HCT116 (cell line): ENCODE measurements at regions not wholly inside any gene's neighbourhood (a gene's known extent, or its start where the extent isn't known, plus 50 kb on each side); places are given as distances from the start of the nearest gene placed in this dataset.
"Not testable (repeated sequence)": the region's sequence is repeated elsewhere in the genome, so short reads cannot be mapped to it uniquely, and the experiment has no call there.

Experiments used
- ATAC-seq: fragments of 200-7000 bp; cut with Tn5 transposase; 2 replicates; pipeline ENCODE4 v1.9.1; 2020; ENCODE audit warnings: mild to moderate bottlenecking, moderate library complexity
- BruUV-seq: library from RNA; stranded (reverse); fragments of 400-500 nt; replicated peaks from 2 replicates; lab custom pipeline; 2021; lab: Mats Ljungman, UMichigan
- CTCF ChIA-PET: fragments of 300-600 bp; sonication (Branson Sonifier 250); formaldehyde crosslinking; loops from one replicate; lab custom pipeline; 2021; ENCODE audit warnings: antibody characterized with exemption; lab: Charles Lee
- POLR2A ChIA-PET: fragments of 300-600, 350-600 bp; sonication (Branson Sonifier 250); formaldehyde crosslinking; loops from one replicate; lab custom pipeline; 2021; ENCODE audit warnings: antibody characterized with exemption; lab: Charles Lee
- RAD21 ChIA-PET, 2 experiments: fragments of 300-600 bp; sonication (Branson Sonifier 250); formaldehyde crosslinking; loops; one replicate each; lab custom pipeline; 2023; ENCODE audit warnings: low total read pairs in 2 of 2; ENCODE audit not compliant: uncharacterized antibody in 2 of 2, unreplicated experiment in 2 of 2, low non-redundant PET in 1 of 2; lab: Charles Lee
- DNase-seq: peaks from one replicate; pipeline ENCODE4 v3.0.0-alpha.2; 2010; ENCODE audit warnings: low read depth, low spot score
- H2AFZ ChIP-seq: fragments of 200-600 bp; shearing (Covaris generic), sonication (generic); 2 replicates; pipeline ENCODE4 v1.6.1; 2017; ENCODE audit warnings: low read depth, mixed run types, mixed read lengths, antibody characterized with exemption, low read length; ENCODE audit not compliant: poor library complexity, severe bottlenecking
- H3K27ac ChIP-seq: 2 replicates; pipeline ENCODE4 v1.5.1; 2012; ENCODE audit warnings: low read depth, low read length
- H3K27me3 ChIP-seq: fragments of 200-600 bp; sonication (generic); 2 replicates; pipeline ENCODE4 v1.6.1; 2016; ENCODE audit warnings: mixed run types, low read length, mixed read lengths; ENCODE audit not compliant: insufficient read depth
- H3K36me3 ChIP-seq, 2 experiments: fragments of 200-500 bp in 1 of 2; fragments of 200-600 bp in 1 of 2; sonication (Bioruptor generic) in 1 of 2; sonication (generic) in 1 of 2; 2 replicates each; pipeline versions ENCODE4 v1.5.1 to v1.6.1; 2014 to 2016; ENCODE audit warnings: low read length in 2 of 2, inconsistent platforms in 1 of 2, mixed read lengths in 1 of 2, mixed run types in 1 of 2; ENCODE audit not compliant: insufficient read depth in 2 of 2, control insufficient read depth in 1 of 2
- H3K4me1 ChIP-seq, 2 experiments: fragments of 200-600 bp in 1 of 2; sonication (generic) in 1 of 2; 2 replicates each; pipeline versions ENCODE4 v1.5.1 to v1.6.1; 2012 to 2017; ENCODE audit warnings: low read length in 2 of 2, inconsistent platforms in 1 of 2, mild to moderate bottlenecking in 1 of 2, mixed read lengths in 1 of 2, mixed run types in 1 of 2, moderate library complexity in 1 of 2; ENCODE audit not compliant: insufficient read depth in 2 of 2, control insufficient read depth in 1 of 2
- H3K4me2 ChIP-seq: fragments of 200-600 bp; sonication (generic); 2 replicates; pipeline ENCODE4 v1.6.1; 2017; ENCODE audit warnings: mixed run types, low read length, mixed read lengths
- H3K4me3 ChIP-seq, 2 experiments: fragments of 200-600 bp in 1 of 2; sonication (generic) in 1 of 2; replicated peaks in 1 of 2; 2 replicates each; pipeline ENCODE4 v1.5.1; 2011 to 2016; ENCODE audit warnings: low read length in 2 of 2, control low read depth in 1 of 2, low read depth in 1 of 2, mild to moderate bottlenecking in 1 of 2, mixed read lengths in 1 of 2, mixed run types in 1 of 2
- H3K79me2 ChIP-seq: fragments of 200-600 bp; sonication (generic); 2 replicates; pipeline ENCODE4 v1.6.1; 2017; ENCODE audit warnings: mild to moderate bottlenecking, mixed run types, low read length, moderate library complexity, mixed read lengths; ENCODE audit not compliant: insufficient read depth
- H3K9ac ChIP-seq: fragments of 200-600 bp; sonication (generic); 2 replicates; pipeline ENCODE4 v1.6.1; 2016; ENCODE audit warnings: low read length, mixed read lengths
- H3K9me2 ChIP-seq: fragments of 200-600 bp; sonication (generic), shearing (Covaris generic); 2 replicates; pipeline ENCODE4 v1.6.1; 2017; ENCODE audit warnings: mixed run types, mild to moderate bottlenecking, moderate library complexity; ENCODE audit not compliant: insufficient read depth
- H3K9me3 ChIP-seq, 2 experiments: fragments of 200-500 bp in 1 of 2; fragments of 200-600 bp in 1 of 2; sonication (Bioruptor generic) in 1 of 2; sonication (generic) in 1 of 2; 2 replicates each; pipeline ENCODE4 v1.6.1; 2014 to 2017; ENCODE audit warnings: low read length in 2 of 2, mixed read lengths in 2 of 2, inconsistent platforms in 1 of 2, low read depth in 1 of 2, mild to moderate bottlenecking in 1 of 2, mixed run types in 1 of 2, moderate library complexity in 1 of 2; ENCODE audit not compliant: control insufficient read depth in 1 of 2, insufficient read depth in 1 of 2
- H4K20me1 ChIP-seq: fragments of 200-600 bp; sonication (generic), shearing (Covaris generic); 2 replicates; pipeline ENCODE4 v1.6.1; 2017; ENCODE audit warnings: mixed run types, mild to moderate bottlenecking, moderate library complexity; ENCODE audit not compliant: insufficient read depth
- CBX3 ChIP-seq: IDR thresholded peaks from 2 replicates; pipeline ENCODE4 v1.6.1; 2012; ENCODE audit warnings: low read depth
- CEBPB ChIP-seq: IDR thresholded peaks from 2 replicates; pipeline ENCODE4 v1.6.1; 2012; ENCODE audit warnings: low read depth
- EGR1 ChIP-seq: IDR thresholded peaks from 2 replicates; pipeline ENCODE4 v1.6.1; 2012; ENCODE audit warnings: low read depth
- EZH2 ChIP-seq: fragments of 200-600 bp; sonication (generic); IDR thresholded peaks from 2 replicates; pipeline ENCODE4 v1.6.1; 2017; ENCODE audit warnings: antibody characterized with exemption, mixed run types
- FOSL1 ChIP-seq: IDR thresholded peaks from 2 replicates; pipeline ENCODE4 v1.6.1; 2012; ENCODE audit warnings: low read depth
- JUND ChIP-seq: IDR thresholded peaks from 2 replicates; pipeline ENCODE4 v1.6.1; 2012
- POLR2A ChIP-seq: IDR thresholded peaks from 2 replicates; pipeline ENCODE4 v1.7.0; 2011; ENCODE audit warnings: borderline replicate concordance; ENCODE audit not compliant: insufficient read depth, insufficient read length; ENCODE audit errors: extremely low read depth
- RAD21 ChIP-seq: IDR thresholded peaks from 2 replicates; pipeline ENCODE4 v1.6.1; 2012; ENCODE audit warnings: low read depth, mild to moderate bottlenecking
- TCF7L2 ChIP-seq: IDR thresholded peaks from 2 replicates; pipeline ENCODE4 v1.7.0; 2011; ENCODE audit warnings: borderline replicate concordance, inconsistent platforms; ENCODE audit not compliant: insufficient read depth, insufficient read length; ENCODE audit errors: extremely low read depth
- ZFX ChIP-seq: fragments of 450-650 bp; IDR thresholded peaks from 2 replicates; pipeline ENCODE4 v1.6.1; 2017
- intact Hi-C: fragments of 100-400 bp; cut with micrococcal nuclease; formaldehyde crosslinking; loops from 2 replicates; pipeline ENCODE4 v1.10.0; 2022
- TF ChIP-seq, protein P1 (sequence below): IDR thresholded peaks from 2 replicates; pipeline ENCODE4 v1.6.1; 2011; ENCODE audit warnings: mild to moderate bottlenecking, low read length, moderate library complexity; ENCODE audit not compliant: insufficient replicate concordance; ENCODE audit errors: extremely low read depth

DNA sequence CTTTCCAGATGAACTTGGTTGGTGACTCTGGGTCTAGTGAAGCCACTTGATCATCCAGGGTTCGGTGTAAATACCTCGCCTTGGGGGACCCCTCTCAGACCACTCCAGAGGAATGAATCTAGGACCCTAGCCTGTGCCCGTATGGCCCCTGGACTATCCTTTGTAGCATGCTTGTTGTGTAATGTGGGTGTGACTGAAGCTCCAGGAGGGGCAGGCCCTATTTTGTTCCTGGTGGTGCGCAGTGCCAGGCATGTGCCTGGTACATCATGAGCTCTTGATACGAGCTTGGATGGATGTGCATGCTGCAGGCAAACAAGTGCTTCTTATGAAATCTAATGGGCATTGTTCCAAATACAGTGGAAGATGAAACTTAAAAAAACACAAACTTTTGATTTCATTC lies 82.8 kb downstream of the EBLN2 start:
- Histone ChIP-seq H3K4me3 (no peak overlapping the region), H3K36me3 (no peaks in the 10 kb centered on the region), H3K4me1 (no peaks in the 10 kb centered on the region), H3K9ac (no peak overlapping the region), H3K4me2 (no peak overlapping the region), H3K9me3 (no peaks in the 10 kb centered on the region), H3K79me2 (no peaks in the 10 kb centered on the region), H3K9me2 (no peaks in the 10 kb centered on the region), H3K27ac (no peak overlapping the region), H2AFZ (no peak overlapping the region), H3K27me3 (peaks cover 30% of the 10 kb centered on the region), H4K20me1 (no peaks in the 10 kb centered on the region)
- no peak for ATAC-seq
- RAD21 ChIA-PET, result no interaction called here
- no TSS peak for BruUV-seq
- CTCF ChIA-PET, result no interaction called here
- no peak for TF ChIP-seq RAD21
- TF ChIP-seq TCF7L2, result no peak
- DNase-seq, result no peak
- intact Hi-C loops, result no loop called here
- POLR2A ChIA-PET, result no interaction called here

GRCh38 chr3:73144828-73145227 lies 83.4 kb downstream of the EBLN2 start:
- Histone ChIP-seq H2AFZ (no peak overlapping the region), H3K9me3 (no peaks in the 10 kb centered on the region), H3K36me3 (no peaks in the 10 kb centered on the region), H3K27ac (no peak overlapping the region), H3K4me1 (no peaks in the 10 kb centered on the region), H3K79me2 (no peaks in the 10 kb centered on the region), H3K9me2 (no peaks in the 10 kb centered on the region), H3K27me3 (peaks cover 31% of the 10 kb centered on the region), H3K4me3 (no peak overlapping the region), H3K9ac (no peak overlapping the region), H3K4me2 (no peak overlapping the region), H4K20me1 (no peaks in the 10 kb centered on the region)
- ChIA-PET RAD21 (no interaction called here), POLR2A (no interaction called here), CTCF (no interaction called here)
- intact Hi-C loops, result no loop called here
- no TSS peak for BruUV-seq
- ATAC-seq (no peak), DNase-seq (no peak)
- TF ChIP-seq EZH2 (no peak), CEBPB (no peak), CBX3 (no peak), POLR2A (no peak), JUND (no peak), FOSL1 (no peak), EGR1 (no peak), ZFX (no peak), TCF7L2 (no peak)
- TF ChIP-seq, protein P1, sequence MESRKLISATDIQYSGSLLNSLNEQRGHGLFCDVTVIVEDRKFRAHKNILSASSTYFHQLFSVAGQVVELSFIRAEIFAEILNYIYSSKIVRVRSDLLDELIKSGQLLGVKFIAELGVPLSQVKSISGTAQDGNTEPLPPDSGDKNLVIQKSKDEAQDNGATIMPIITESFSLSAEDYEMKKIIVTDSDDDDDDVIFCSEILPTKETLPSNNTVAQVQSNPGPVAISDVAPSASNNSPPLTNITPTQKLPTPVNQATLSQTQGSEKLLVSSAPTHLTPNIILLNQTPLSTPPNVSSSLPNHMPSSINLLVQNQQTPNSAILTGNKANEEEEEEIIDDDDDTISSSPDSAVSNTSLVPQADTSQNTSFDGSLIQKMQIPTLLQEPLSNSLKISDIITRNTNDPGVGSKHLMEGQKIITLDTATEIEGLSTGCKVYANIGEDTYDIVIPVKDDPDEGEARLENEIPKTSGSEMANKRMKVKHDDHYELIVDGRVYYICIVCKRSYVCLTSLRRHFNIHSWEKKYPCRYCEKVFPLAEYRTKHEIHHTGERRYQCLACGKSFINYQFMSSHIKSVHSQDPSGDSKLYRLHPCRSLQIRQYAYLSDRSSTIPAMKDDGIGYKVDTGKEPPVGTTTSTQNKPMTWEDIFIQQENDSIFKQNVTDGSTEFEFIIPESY, result no peak

DNA sequence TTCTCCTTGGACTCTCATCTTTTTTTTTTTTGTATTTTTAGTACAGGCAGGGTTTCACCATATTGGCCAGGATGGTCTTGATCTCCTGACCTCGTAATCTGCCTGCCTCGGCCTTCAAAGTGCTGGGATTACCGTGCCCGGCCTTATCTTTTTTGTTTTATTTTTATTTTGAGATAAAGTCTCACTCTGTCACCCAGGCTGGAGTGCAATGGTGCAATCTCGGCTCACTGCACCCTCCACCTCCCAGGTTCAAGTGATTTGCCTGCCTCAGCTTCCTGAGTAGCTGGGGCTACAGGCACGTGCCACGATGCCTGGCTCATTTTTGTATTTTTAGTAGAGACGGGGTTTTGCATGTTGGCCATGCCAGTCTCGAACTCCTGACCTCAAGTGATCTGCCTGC lies 86.0 kb downstream of the EBLN2 start:
- H2AFZ ChIP-seq, ATAC-seq, BruUV-seq, intact Hi-C loops, H3K9ac ChIP-seq, H3K36me3 ChIP-seq, H3K9me2 ChIP-seq, H3K4me2 ChIP-seq, H3K27ac ChIP-seq, H3K4me3 ChIP-seq, H3K4me1 ChIP-seq, H3K9me3 ChIP-seq, RAD21 ChIA-PET, CTCF ChIA-PET, H4K20me1 ChIP-seq, DNase-seq, POLR2A ChIA-PET, H3K79me2 ChIP-seq: not testable (repeated sequence)
- peaks cover 26% of the 10 kb centered on the region for H3K27me3 ChIP-seq
